ENCODE measurements at regions not wholly inside any gene's neighbourhood (a gene's known extent, or its start where the extent isn't known, plus 50 kb on each side); places are given as distances from the start of the nearest gene placed in this dataset.

DNA sequence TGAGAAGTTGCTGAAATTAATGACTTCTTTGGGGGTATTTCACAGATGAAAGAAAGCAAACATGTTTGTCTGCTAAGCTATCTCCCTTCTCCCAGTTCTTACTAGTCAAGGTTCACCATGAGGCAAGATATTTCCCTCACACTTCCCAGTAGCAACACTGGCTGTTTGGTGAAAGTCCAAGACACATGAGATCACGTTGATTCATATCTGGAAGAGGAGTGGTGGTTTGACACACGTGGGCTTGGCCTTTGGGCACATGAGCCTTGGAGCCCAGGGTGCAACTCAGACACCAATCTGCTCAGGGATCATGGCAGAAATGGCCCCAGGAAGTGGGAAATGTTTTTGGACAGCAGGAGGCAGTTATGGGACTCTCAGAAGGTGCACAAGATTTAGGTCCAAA is 66.1 kb upstream of the APCDD1 start:
- no peaks in the 10 kb centered on the region for H3K27me3 ChIP-seq
- no peaks in the 10 kb centered on the region for H3K4me1 ChIP-seq
- no peaks in the 10 kb centered on the region for H3K9me3 ChIP-seq
- no peak overlapping the region for H3K4me3 ChIP-seq
- no peak for DNase-seq (ENCODE audit: low spot score in 2 of 2)
- H3K36me3 ChIP-seq: no peaks in the 10 kb centered on the region
- H3K27ac ChIP-seq: no peak overlapping the region
- intact Hi-C loops (cut with DNase I): no loop called here
- TF ChIP-seq, protein P1, sequence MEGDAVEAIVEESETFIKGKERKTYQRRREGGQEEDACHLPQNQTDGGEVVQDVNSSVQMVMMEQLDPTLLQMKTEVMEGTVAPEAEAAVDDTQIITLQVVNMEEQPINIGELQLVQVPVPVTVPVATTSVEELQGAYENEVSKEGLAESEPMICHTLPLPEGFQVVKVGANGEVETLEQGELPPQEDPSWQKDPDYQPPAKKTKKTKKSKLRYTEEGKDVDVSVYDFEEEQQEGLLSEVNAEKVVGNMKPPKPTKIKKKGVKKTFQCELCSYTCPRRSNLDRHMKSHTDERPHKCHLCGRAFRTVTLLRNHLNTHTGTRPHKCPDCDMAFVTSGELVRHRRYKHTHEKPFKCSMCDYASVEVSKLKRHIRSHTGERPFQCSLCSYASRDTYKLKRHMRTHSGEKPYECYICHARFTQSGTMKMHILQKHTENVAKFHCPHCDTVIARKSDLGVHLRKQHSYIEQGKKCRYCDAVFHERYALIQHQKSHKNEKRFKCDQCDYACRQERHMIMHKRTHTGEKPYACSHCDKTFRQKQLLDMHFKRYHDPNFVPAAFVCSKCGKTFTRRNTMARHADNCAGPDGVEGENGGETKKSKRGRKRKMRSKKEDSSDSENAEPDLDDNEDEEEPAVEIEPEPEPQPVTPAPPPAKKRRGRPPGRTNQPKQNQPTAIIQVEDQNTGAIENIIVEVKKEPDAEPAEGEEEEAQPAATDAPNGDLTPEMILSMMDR (IDR thresholded peaks at IDR 0.05): no peak

DNA sequence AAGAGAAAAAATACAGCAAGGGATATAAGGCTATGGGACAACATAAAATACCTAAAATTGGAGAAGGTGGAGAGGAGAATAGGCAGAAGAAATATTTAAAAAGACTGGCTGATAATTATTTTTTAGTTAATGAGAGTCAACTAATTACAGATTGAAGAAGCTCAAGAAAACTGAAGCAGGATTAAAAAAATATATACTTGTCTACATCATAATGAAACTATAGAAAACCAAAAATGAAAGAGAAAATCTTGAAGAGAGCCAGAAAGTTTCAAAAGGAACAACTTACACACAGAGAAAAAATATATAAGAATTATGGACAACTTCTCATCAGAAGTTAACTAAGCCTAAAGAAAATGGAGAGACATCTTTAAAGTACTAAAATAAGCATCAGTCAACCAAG is 62.9 kb upstream of the APCDD1 start:
- Histone ChIP-seq H3K9me3 (no peaks in the 10 kb centered on the region), H3K27me3 (no peaks in the 10 kb centered on the region), H3K27ac (no peak overlapping the region), H3K4me1 (no peaks in the 10 kb centered on the region), H3K36me3 (no peaks in the 10 kb centered on the region), H3K4me3 (no peak overlapping the region)
- TF ChIP-seq, protein P1 (IDR thresholded peaks at IDR 0.05): no peak
- no peak for DNase-seq (ENCODE audit: low spot score in 2 of 2)
- intact Hi-C loops (cut with DNase I): no loop called here

DNA sequence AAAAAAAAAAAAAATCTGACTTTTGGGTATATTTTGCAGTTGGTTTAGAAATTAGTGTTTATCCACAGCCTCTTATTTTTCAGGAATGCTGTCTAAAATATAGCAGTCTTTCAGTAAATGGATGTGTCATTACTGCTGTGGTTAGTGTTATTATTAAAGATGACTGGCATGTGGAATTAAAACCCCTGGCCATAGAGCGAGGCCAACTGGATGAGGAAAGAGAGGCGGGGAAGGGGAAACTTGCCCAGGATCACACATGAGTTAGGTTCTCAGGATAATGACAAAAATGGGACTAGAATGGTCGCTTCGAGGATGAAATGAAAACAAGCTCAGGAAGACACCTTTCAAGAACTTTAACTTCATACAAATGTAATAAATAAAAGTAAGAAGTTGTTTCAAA is 57.4 kb upstream of the APCDD1 start:
- no peak for DNase-seq (ENCODE audit: low spot score in 2 of 2)
- H3K4me1 ChIP-seq: no peaks in the 10 kb centered on the region
- no peaks in the 10 kb centered on the region for H3K36me3 ChIP-seq
- intact Hi-C loops (cut with DNase I): no loop called here
- H3K27me3 ChIP-seq: no peaks in the 10 kb centered on the region
- no peak overlapping the region for H3K4me3 ChIP-seq
- TF ChIP-seq, protein P1 (IDR thresholded peaks at IDR 0.05): no peak
- no peaks in the 10 kb centered on the region for H3K9me3 ChIP-seq
- no peak overlapping the region for H3K27ac ChIP-seq

DNA sequence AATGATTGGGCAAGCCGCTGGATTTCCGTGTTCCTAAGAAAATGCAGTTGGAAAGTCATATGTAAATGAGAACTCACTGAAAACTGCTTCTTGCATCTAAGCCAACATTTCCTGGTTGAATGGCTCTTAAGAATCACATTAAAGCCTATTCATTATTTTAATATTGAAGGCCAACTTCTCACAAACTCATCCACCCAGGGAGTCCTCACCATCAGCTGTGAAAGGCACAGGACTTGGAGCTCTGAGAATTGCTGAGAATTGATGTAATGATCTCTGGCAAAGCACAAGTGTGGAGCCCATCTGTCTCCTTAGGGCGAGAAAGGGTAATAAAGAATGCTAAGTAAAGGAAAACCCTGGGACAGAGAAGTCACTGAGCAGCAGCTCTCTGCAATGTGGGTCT is 55.9 kb upstream of the APCDD1 start:
- H3K9me3 ChIP-seq: no peaks in the 10 kb centered on the region
- no peak overlapping the region for H3K27ac ChIP-seq
- intact Hi-C loops (cut with DNase I): no loop called here
- no peaks in the 10 kb centered on the region for H3K36me3 ChIP-seq
- TF ChIP-seq, protein P1 (IDR thresholded peaks at IDR 0.05): no peak
- H3K27me3 ChIP-seq: no peaks in the 10 kb centered on the region
- DNase-seq (ENCODE audit: low spot score in 2 of 2): no peak
- H3K4me3 ChIP-seq: no peak overlapping the region
- H3K4me1 ChIP-seq: no peaks in the 10 kb centered on the region

DNA sequence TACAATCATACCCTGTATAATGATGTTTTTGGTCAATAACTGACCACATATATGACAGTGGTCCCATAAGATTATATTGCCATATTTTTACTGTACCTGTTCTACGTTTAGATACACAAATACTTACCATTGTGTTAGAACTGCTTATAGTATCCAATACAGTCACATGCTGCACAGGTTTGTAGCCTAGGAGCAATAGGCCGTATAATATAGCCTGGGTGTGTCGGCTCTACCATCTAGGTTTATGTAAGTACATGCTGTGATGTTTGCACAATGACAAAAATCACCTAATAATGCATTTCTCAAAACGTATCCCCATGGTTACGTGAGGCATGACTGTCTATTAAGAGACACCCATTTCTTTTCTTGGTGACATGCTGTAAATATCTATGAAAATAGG is 55.0 kb upstream of the APCDD1 start:
- no peak overlapping the region for H3K4me3 ChIP-seq
- H3K27ac ChIP-seq: no peak overlapping the region
- no peaks in the 10 kb centered on the region for H3K4me1 ChIP-seq
- TF ChIP-seq, protein P1 (IDR thresholded peaks at IDR 0.05): no peak
- no peaks in the 10 kb centered on the region for H3K36me3 ChIP-seq
- H3K27me3 ChIP-seq: no peaks in the 10 kb centered on the region
- intact Hi-C loops (cut with DNase I): no loop called here
- DNase-seq (ENCODE audit: low spot score in 2 of 2): no peak
- no peaks in the 10 kb centered on the region for H3K9me3 ChIP-seq
